ENCODE measurements at regions not wholly inside any gene's neighbourhood (a gene's known extent, or its start where the extent isn't known, plus 50 kb on each side); places are given as distances from the start of the nearest gene placed in this dataset.

GRCh38 chr6:80767808-80768207 is 661.3 kb downstream of the BCKDHB start:
- no peaks in the 10 kb centered on the region for H3K27me3 ChIP-seq
- TF ChIP-seq POLR2A (IDR thresholded peaks at IDR 0.05), result no peak
- no peak for TF ChIP-seq CTCF (IDR thresholded peaks at IDR 0.05)
- no peaks in the 10 kb centered on the region for H3K4me1 ChIP-seq
- intact Hi-C loops (cut with DNase I; ENCODE audit: low total_unique reads), result no loop called here
- no peak overlapping the region for H3K4me3 ChIP-seq
- peak; percentile 14 for DNase-seq
- H3K36me3 ChIP-seq (ENCODE audit: low read depth, missing control alignments), result no peaks in the 10 kb centered on the region
- H3K27ac ChIP-seq, result no peak overlapping the region
- 66% methylated on average over 2 of the region's 2 CpGs for WGBS, 2 donors
- H3K9me3 ChIP-seq, result no peaks in the 10 kb centered on the region

DNA sequence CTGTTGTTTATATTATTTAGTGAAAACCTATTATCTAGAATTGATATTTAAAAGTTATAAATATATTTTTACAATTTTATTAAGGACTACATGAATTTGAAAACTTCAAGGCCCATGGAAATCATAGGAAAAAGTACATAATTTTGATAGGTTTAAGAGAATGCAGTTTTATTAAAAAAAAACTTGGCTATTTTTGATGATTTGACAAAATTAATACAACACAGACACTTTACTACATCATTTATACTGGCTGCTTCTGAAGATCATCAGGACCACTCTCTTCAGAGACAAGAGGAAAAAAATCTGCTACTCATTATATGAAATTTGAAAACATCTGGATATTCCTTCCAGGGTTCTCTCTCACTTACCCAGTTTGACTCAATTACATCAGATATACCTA is 637.7 kb downstream of the BCKDHB start:
- no peak for DNase-seq
- TF ChIP-seq CTCF (IDR thresholded peaks at IDR 0.05) (no peak), POLR2A (IDR thresholded peaks at IDR 0.05) (no peak)
- no peaks in the 10 kb centered on the region for H3K36me3 ChIP-seq (ENCODE audit: low read depth, missing control alignments)
- no peaks in the 10 kb centered on the region for H3K9me3 ChIP-seq
- no peak overlapping the region for H3K4me3 ChIP-seq
- no peaks in the 10 kb centered on the region for H3K4me1 ChIP-seq
- intact Hi-C loops (cut with DNase I; ENCODE audit: low total_unique reads), result no loop called here
- H3K27me3 ChIP-seq, result no peaks in the 10 kb centered on the region
- no peak overlapping the region for H3K27ac ChIP-seq

- Histone ChIP-seq H3K4me1 (no peaks in the 10 kb centered on the region), H3K27ac (no peak overlapping the region), H3K27me3 (no peaks in the 10 kb centered on the region), H3K36me3 (ENCODE audit: low read depth, missing control alignments) (no peaks in the 10 kb centered on the region), H3K4me3 (no peak overlapping the region), H3K9me3 (no peaks in the 10 kb centered on the region)
- TF ChIP-seq POLR2A (IDR thresholded peaks at IDR 0.05) (no peak), CTCF (IDR thresholded peaks at IDR 0.05) (peak; percentile 10 to 38 (median 34))
- intact Hi-C loops (cut with DNase I; ENCODE audit: low total_unique reads), result no loop called here
- peak; percentile 20 for DNase-seq
- WGBS, 2 donors, result 29 to 48% methylated on average over 2 of the region's 2 CpGs
Observed at GRCh38 chr6:80742481-80742880, 636.0 kb downstream of the BCKDHB start.

GRCh38 chr6:80733641-80734040 is 627.2 kb downstream of the BCKDHB start:
- 67 to 76% methylated on average over 2 of the region's 2 CpGs for WGBS, 2 donors

More at GRCh38 chr6:80733641-80734040, 627.2 kb downstream of the BCKDHB start:
- H3K4me1 ChIP-seq, result no peaks in the 10 kb centered on the region
- no peak overlapping the region for H3K4me3 ChIP-seq
- H3K36me3 ChIP-seq (ENCODE audit: low read depth, missing control alignments), result no peaks in the 10 kb centered on the region
- no peaks in the 10 kb centered on the region for H3K9me3 ChIP-seq
- H3K27me3 ChIP-seq, result no peaks in the 10 kb centered on the region
- no peak for DNase-seq
- intact Hi-C loops (cut with DNase I; ENCODE audit: low total_unique reads), result no loop called here
- H3K27ac ChIP-seq, result no peak overlapping the region
- TF ChIP-seq CTCF (IDR thresholded peaks at IDR 0.05) (no peak), POLR2A (IDR thresholded peaks at IDR 0.05) (no peak)

Measured in testis (tissue), 2 donors.